ENCODE measurements at regions not wholly inside any gene's neighbourhood (a gene's known extent, or its start where the extent isn't known, plus 50 kb on each side); places are given as distances from the start of the nearest gene placed in this dataset.

GRCh38 chr6:44005507-44005903 is 121.7 kb downstream of the MRPL14 start:
- POLR2A ChIA-PET = no interaction called here
- Histone ChIP-seq H3K9me2 (ENCODE audit: insufficient read depth) (no peaks in the 10 kb centered on the region), H3K79me2 (ENCODE audit: insufficient read depth, low read length) (no peaks in the 10 kb centered on the region), H3K27ac (ENCODE audit: low read depth, low read length) (no peak overlapping the region), H3K4me2 (ENCODE audit: low read length) (peak overlapping the region; percentile 47; the same call in 1 of the 2 replicates), H3K27me3 (ENCODE audit: insufficient read depth, low read length) (no peaks in the 10 kb centered on the region), H4K20me1 (ENCODE audit: insufficient read depth) (no peaks in the 10 kb centered on the region), H3K4me1 (ENCODE audit: control insufficient read depth in 1 of 2, insufficient read depth in 2 of 2, low read length in 2 of 2) (peaks cover 32 to 68% of the 10 kb centered on the region in 2 experiments), H2AFZ (ENCODE audit: low read depth, low read length, poor library complexity, severe bottlenecking) (no peak overlapping the region), H3K9me3 (ENCODE audit: control insufficient read depth in 1 of 2, insufficient read depth in 1 of 2, low read depth in 1 of 2, low read length in 2 of 2) (no peaks in the 10 kb centered on the region), H3K9ac (ENCODE audit: low read length) (no peak overlapping the region), H3K36me3 (ENCODE audit: control insufficient read depth in 1 of 2, insufficient read depth in 2 of 2, low read length in 2 of 2) (no peaks in the 10 kb centered on the region), H3K4me3 (replicated peaks in 1 of 2; ENCODE audit: low read depth in 1 of 2, low read length in 2 of 2) (no peak overlapping the region)
- intact Hi-C loops (cut with micrococcal nuclease) = loop anchor here (10.0 kb wide), 1 partner anchor 151 kb away; no protein-coding TSS in a partner anchor
- DNase-seq (ENCODE audit: low read depth, low spot score) = no peak
- CTCF ChIA-PET = interaction anchor here (0.7 to 1.3 kb wide), 2 partner anchors 57 to 70 kb away, joined by 3 read pairs; no protein-coding TSS in a partner anchor
- no TSS peak for BruUV-seq (replicated peaks)
- ATAC-seq = no peak
- TF ChIP-seq CEBPB (IDR thresholded peaks at IDR 0.05; ENCODE audit: low read depth) (no peak), EGR1 (IDR thresholded peaks at IDR 0.05; ENCODE audit: low read depth) (no peak), ELF1 (IDR thresholded peaks at IDR 0.05; ENCODE audit: borderline replicate concordance, low read depth) (no peak), RAD21 (IDR thresholded peaks at IDR 0.05; ENCODE audit: low read depth) (no peak), POLR2AphosphoS5 (IDR thresholded peaks at IDR 0.05; ENCODE audit: low read depth, low read length) (peak; percentile 30), CTCF (IDR thresholded peaks at IDR 0.05 in 2 of 3, conservative IDR thresholded peaks at IDR 0.05 in 1 of 3; ENCODE audit: borderline replicate concordance in 1 of 3, insufficient read depth in 1 of 3, low read depth in 2 of 3, low read length in 2 of 3) (no peak), ZNF274 (IDR thresholded peaks at IDR 0.05; ENCODE audit: low read depth, low read length) (no peak), EZH2 (IDR thresholded peaks at IDR 0.05) (no peak), TCF7L2 (IDR thresholded peaks at IDR 0.05; ENCODE audit: borderline replicate concordance, extremely low read depth, insufficient read depth, insufficient read length) (no peak), MAX (IDR thresholded peaks at IDR 0.05) (no peak), POLR2A (IDR thresholded peaks at IDR 0.05; ENCODE audit: borderline replicate concordance, extremely low read depth, insufficient read depth, insufficient read length) (peak; percentile 13), SIN3A (IDR thresholded peaks at IDR 0.05; ENCODE audit: low read depth) (no peak)
- RAD21 ChIA-PET (ENCODE audit: low non-redundant PET in 1 of 2, low total read pairs in 2 of 2, uncharacterized antibody in 2 of 2, unreplicated experiment in 2 of 2) = no interaction called here

Measured in HCT116 (cell line).